ENCODE measurements at regions not wholly inside any gene's neighbourhood (a gene's known extent, or its start where the extent isn't known, plus 50 kb on each side); places are given as distances from the start of the nearest gene placed in this dataset.

DNA sequence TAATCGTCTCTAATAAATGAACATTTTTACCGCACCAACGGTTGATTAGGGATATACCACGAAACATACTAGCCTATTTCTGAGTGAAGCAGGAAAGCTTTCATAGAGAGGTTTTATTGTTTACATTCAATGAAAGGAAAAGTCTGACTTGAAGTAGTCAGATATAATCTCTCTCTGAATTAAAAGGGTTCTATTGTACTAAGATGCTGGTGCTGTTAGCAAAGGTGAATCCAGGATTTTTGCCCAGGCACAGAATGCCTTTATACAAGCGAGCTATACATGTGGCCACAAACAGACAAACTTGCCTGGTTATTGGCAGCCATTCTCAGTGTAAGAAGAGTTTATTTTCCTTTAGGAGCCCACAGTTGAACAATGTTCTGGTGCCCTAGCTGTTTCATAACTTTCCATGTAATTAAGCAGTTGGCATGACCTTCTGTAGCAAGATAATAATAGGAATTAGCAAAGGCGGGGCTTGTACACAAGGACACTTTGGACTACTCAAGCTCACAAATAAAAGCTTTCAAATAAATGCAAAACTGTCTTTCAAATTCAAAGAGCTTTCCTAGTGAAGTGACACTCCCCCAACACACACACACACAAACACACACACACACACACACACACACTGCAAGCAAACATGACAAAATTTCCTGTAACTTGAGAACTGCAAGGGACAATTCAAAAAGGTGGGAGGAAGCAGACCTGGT, 198.7 kb upstream of the MAP3K1 start:
- TF ChIP-seq, protein P1, sequence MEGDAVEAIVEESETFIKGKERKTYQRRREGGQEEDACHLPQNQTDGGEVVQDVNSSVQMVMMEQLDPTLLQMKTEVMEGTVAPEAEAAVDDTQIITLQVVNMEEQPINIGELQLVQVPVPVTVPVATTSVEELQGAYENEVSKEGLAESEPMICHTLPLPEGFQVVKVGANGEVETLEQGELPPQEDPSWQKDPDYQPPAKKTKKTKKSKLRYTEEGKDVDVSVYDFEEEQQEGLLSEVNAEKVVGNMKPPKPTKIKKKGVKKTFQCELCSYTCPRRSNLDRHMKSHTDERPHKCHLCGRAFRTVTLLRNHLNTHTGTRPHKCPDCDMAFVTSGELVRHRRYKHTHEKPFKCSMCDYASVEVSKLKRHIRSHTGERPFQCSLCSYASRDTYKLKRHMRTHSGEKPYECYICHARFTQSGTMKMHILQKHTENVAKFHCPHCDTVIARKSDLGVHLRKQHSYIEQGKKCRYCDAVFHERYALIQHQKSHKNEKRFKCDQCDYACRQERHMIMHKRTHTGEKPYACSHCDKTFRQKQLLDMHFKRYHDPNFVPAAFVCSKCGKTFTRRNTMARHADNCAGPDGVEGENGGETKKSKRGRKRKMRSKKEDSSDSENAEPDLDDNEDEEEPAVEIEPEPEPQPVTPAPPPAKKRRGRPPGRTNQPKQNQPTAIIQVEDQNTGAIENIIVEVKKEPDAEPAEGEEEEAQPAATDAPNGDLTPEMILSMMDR (conservative IDR thresholded peaks at IDR 0.05; ENCODE audit: low read depth, low read length): no peak
- TF ChIP-seq EZH2 (IDR thresholded peaks at IDR 0.05; ENCODE audit: borderline replicate concordance, low read depth, low read length, poor library complexity, severe bottlenecking): no peak
